ENCODE measurements at regions not wholly inside any gene's neighbourhood (a gene's known extent, or its start where the extent isn't known, plus 50 kb on each side); places are given as distances from the start of the nearest gene placed in this dataset.

- Mint-ChIP-seq H3K4me1 (no peaks in the 10 kb centered on the region), H3K9me3 (no peaks in the 10 kb centered on the region), H3K4me3 (no peak overlapping the region), H3K27ac (no peak overlapping the region), H3K36me3 (ENCODE audit: low read depth) (no peaks in the 10 kb centered on the region), H3K27me3 (no peaks in the 10 kb centered on the region)
- CTCF ChIA-PET = no interaction called here
- no peak for DNase-seq
- POLR2A ChIA-PET = no interaction called here
Measured at GRCh38 chrX:99654188-99654587, 755.9 kb downstream of the PCDH19 start.

DNA sequence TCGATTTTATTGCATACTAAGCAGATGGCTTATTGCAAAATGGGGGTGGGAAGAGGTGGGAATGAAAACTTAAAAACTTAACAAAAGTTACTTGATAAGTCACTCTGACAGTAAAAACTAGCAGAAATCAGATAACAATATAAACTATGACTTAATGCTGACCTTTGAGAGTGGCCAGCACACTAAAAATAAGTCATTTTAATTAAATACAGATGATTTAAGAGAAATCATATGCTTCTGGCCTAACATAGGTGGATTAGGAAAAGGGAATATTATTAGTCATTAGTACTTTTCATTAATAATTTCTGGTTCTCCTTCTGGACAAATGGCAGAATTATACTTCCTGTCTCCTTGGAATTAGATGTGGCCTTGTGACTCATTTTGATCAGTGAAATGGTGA is 756.7 kb downstream of the PCDH19 start:
- CTCF ChIA-PET = no interaction called here
- no peaks in the 10 kb centered on the region for H3K9me3 Mint-ChIP-seq
- H3K27me3 Mint-ChIP-seq = no peaks in the 10 kb centered on the region
- POLR2A ChIA-PET = no interaction called here
- no peak for DNase-seq
- H3K36me3 Mint-ChIP-seq (ENCODE audit: low read depth) = no peaks in the 10 kb centered on the region
- H3K27ac Mint-ChIP-seq = no peak overlapping the region
- H3K4me1 Mint-ChIP-seq = no peaks in the 10 kb centered on the region
- H3K4me3 Mint-ChIP-seq = no peak overlapping the region

DNA sequence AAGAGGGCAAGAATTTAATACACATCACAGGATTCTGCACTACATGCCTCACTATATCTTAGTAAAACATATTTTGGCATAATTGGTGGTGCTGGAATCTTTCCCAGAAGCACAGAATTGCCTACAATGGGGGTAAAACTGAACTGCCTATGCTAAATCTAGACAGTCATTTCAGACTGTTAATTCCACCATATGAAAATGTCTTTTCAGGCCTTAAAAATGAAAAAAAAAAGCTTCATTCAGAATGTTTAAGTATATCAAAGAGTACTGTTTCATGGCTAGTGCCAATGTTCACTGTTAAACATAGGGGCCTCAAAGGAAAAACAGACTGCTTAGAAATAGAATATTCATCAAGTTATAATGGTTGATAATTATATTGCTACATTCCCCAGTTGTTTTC is 797.0 kb downstream of the PCDH19 start:
- no peaks in the 10 kb centered on the region for H3K9me3 Mint-ChIP-seq
- no peaks in the 10 kb centered on the region for H3K27me3 Mint-ChIP-seq

GRCh38 chrX:99603091-99603814 is 806.8 kb downstream of the PCDH19 start:
- Mint-ChIP-seq H3K4me3 (no peak overlapping the region), H3K9me3 (no peaks in the 10 kb centered on the region), H3K27me3 (no peaks in the 10 kb centered on the region), H3K36me3 (ENCODE audit: low read depth) (no peaks in the 10 kb centered on the region), H3K27ac (no peak overlapping the region), H3K4me1 (no peaks in the 10 kb centered on the region)
- POLR2A ChIA-PET = no interaction called here
- no peak for DNase-seq
- CTCF ChIA-PET = no interaction called here

More for the DNA sequence above, 797.0 kb downstream of the PCDH19 start:
- H3K4me1 Mint-ChIP-seq = no peaks in the 10 kb centered on the region
- ChIA-PET CTCF (no interaction called here), POLR2A (no interaction called here)
- DNase-seq = no peak
- H3K4me3 Mint-ChIP-seq = no peak overlapping the region
- no peaks in the 10 kb centered on the region for H3K36me3 Mint-ChIP-seq (ENCODE audit: low read depth)
- H3K27ac Mint-ChIP-seq = no peak overlapping the region

GRCh38 chrX:99602107-99602506 is 808.0 kb downstream of the PCDH19 start:
- ChIA-PET POLR2A (no interaction called here), CTCF (no interaction called here)
- DNase-seq = no peak
- no peak overlapping the region for H3K27ac Mint-ChIP-seq
- H3K36me3 Mint-ChIP-seq (ENCODE audit: low read depth) = no peaks in the 10 kb centered on the region
- H3K4me1 Mint-ChIP-seq = no peaks in the 10 kb centered on the region
- H3K4me3 Mint-ChIP-seq = no peak overlapping the region
- H3K9me3 Mint-ChIP-seq = no peaks in the 10 kb centered on the region
- H3K27me3 Mint-ChIP-seq = no peaks in the 10 kb centered on the region

- POLR2A ChIA-PET = no interaction called here
- Mint-ChIP-seq H3K9me3 (no peaks in the 10 kb centered on the region), H3K36me3 (ENCODE audit: low read depth) (no peaks in the 10 kb centered on the region), H3K4me1 (no peaks in the 10 kb centered on the region), H3K27me3 (no peaks in the 10 kb centered on the region), H3K27ac (no peak overlapping the region), H3K4me3 (no peak overlapping the region)
- CTCF ChIA-PET = no interaction called here
- no peak for DNase-seq
Measured at GRCh38 chrX:99588936-99589335, 821.1 kb downstream of the PCDH19 start.

- H3K27me3 Mint-ChIP-seq = no peaks in the 10 kb centered on the region
- ChIA-PET CTCF (interaction anchor here (0.6 kb wide), 1 partner anchor 212 kb away, joined by 4 read pairs; no protein-coding TSS in a partner anchor), POLR2A (no interaction called here)
- H3K9me3 Mint-ChIP-seq = peaks cover 16% of the 10 kb centered on the region
- no peaks in the 10 kb centered on the region for H3K36me3 Mint-ChIP-seq (ENCODE audit: low read depth)
- no peak overlapping the region for H3K27ac Mint-ChIP-seq
- H3K4me1 Mint-ChIP-seq = no peaks in the 10 kb centered on the region
- no peak for DNase-seq
- no peak overlapping the region for H3K4me3 Mint-ChIP-seq
Measured at GRCh38 chrX:99572711-99573110, 837.4 kb downstream of the PCDH19 start.

GRCh38 chrX:99549381-99549780 is 860.7 kb downstream of the PCDH19 start:
- no peaks in the 10 kb centered on the region for H3K36me3 Mint-ChIP-seq (ENCODE audit: low read depth)
- no peaks in the 10 kb centered on the region for H3K9me3 Mint-ChIP-seq
- ChIA-PET CTCF (no interaction called here), POLR2A (no interaction called here)
- H3K4me3 Mint-ChIP-seq = no peak overlapping the region
- DNase-seq = no peak
- H3K4me1 Mint-ChIP-seq = no peaks in the 10 kb centered on the region
- no peaks in the 10 kb centered on the region for H3K27me3 Mint-ChIP-seq
- H3K27ac Mint-ChIP-seq = no peak overlapping the region

- Mint-ChIP-seq H3K4me3 (no peak overlapping the region), H3K4me1 (no peaks in the 10 kb centered on the region), H3K27me3 (no peaks in the 10 kb centered on the region), H3K27ac (no peak overlapping the region), H3K9me3 (no peaks in the 10 kb centered on the region), H3K36me3 (ENCODE audit: low read depth) (no peaks in the 10 kb centered on the region)
- DNase-seq = no peak
- POLR2A ChIA-PET = no interaction called here
- CTCF ChIA-PET = no interaction called here
Measured at GRCh38 chrX:99522450-99522849, 887.6 kb downstream of the PCDH19 start.

- Mint-ChIP-seq H3K9me3 (peaks cover 4% of the 10 kb centered on the region), H3K27ac (no peak overlapping the region), H3K27me3 (no peaks in the 10 kb centered on the region), H3K4me3 (no peak overlapping the region), H3K36me3 (ENCODE audit: low read depth) (no peaks in the 10 kb centered on the region), H3K4me1 (no peaks in the 10 kb centered on the region)
- CTCF ChIA-PET = no interaction called here
- no peak for DNase-seq
- POLR2A ChIA-PET = no interaction called here
Measured at GRCh38 chrX:99507768-99508167, 902.3 kb downstream of the PCDH19 start.

- CTCF ChIA-PET = no interaction called here
- no peaks in the 10 kb centered on the region for H3K4me1 Mint-ChIP-seq
- no peak for DNase-seq
- no peak overlapping the region for H3K27ac Mint-ChIP-seq
- no peaks in the 10 kb centered on the region for H3K36me3 Mint-ChIP-seq (ENCODE audit: low read depth)
- H3K4me3 Mint-ChIP-seq = no peak overlapping the region
- no peaks in the 10 kb centered on the region for H3K27me3 Mint-ChIP-seq
- POLR2A ChIA-PET = no interaction called here
- H3K9me3 Mint-ChIP-seq = peaks cover 3% of the 10 kb centered on the region
Measured at GRCh38 chrX:99495453-99495852, 914.6 kb downstream of the PCDH19 start.

DNA sequence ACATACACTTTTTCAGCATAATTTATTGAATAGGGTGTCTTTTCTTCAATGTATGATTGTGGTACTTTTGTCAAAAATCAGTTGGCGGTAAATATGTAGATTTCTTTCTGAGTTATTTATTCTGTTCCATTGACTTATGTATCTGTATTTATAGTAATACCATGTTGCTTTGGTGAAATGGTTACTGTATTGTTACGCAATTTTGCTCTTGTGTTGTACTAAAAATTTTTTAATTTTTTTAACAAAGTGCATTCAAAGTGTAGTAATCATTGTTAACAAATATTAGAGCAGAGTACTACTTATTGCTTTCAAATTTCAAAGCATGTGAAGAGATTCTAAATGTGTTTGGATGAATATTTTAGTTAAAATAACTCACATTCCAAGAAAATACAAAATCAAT is 915.4 kb downstream of the PCDH19 start:
- H3K4me1 Mint-ChIP-seq = no peaks in the 10 kb centered on the region
- no peak overlapping the region for H3K4me3 Mint-ChIP-seq
- ChIA-PET POLR2A (no interaction called here), CTCF (no interaction called here)
- no peak for DNase-seq
- no peaks in the 10 kb centered on the region for H3K27me3 Mint-ChIP-seq
- no peak overlapping the region for H3K27ac Mint-ChIP-seq
- H3K36me3 Mint-ChIP-seq (ENCODE audit: low read depth) = no peaks in the 10 kb centered on the region
- H3K9me3 Mint-ChIP-seq = no peaks in the 10 kb centered on the region

GRCh38 chrX:99480728-99481127 is 929.3 kb downstream of the PCDH19 start:
- ChIA-PET CTCF (no interaction called here), POLR2A (no interaction called here)
- H3K27ac Mint-ChIP-seq = no peak overlapping the region
- no peaks in the 10 kb centered on the region for H3K9me3 Mint-ChIP-seq
- no peaks in the 10 kb centered on the region for H3K27me3 Mint-ChIP-seq
- H3K4me1 Mint-ChIP-seq = no peaks in the 10 kb centered on the region
- H3K4me3 Mint-ChIP-seq = no peak overlapping the region
- H3K36me3 Mint-ChIP-seq (ENCODE audit: low read depth) = no peaks in the 10 kb centered on the region
- DNase-seq = no peak

DNA sequence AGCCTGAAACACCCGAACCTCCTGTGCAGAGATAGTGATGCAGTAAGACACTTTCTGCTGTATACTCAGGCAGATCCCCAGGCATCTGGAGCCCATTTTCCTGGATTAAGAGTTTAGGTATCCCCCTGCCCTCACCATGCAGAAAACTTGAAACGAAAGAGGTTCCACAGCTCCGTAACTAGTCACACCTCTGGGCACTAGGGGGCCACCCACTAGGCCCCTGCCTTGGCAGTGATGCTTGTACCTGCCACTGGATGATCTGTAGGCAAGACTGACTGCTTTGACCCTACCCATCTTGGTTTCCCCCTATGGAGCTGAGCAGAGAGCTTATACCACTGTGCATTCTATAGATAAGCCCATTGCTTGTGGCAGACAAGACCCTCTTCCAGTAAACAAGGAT is 940.6 kb downstream of the PCDH19 start:
- no peak overlapping the region for H3K4me3 Mint-ChIP-seq
- H3K27me3 Mint-ChIP-seq = no peaks in the 10 kb centered on the region
- no peaks in the 10 kb centered on the region for H3K4me1 Mint-ChIP-seq
- no peak overlapping the region for H3K27ac Mint-ChIP-seq
- peaks cover 3% of the 10 kb centered on the region for H3K9me3 Mint-ChIP-seq
- no peaks in the 10 kb centered on the region for H3K36me3 Mint-ChIP-seq (ENCODE audit: low read depth)
- DNase-seq = no peak
- POLR2A ChIA-PET = no interaction called here
- CTCF ChIA-PET = no interaction called here
